Mesodermal cell (in vitro differentiated cells): ENCODE measurements at regions not wholly inside any gene's neighbourhood (a gene's known extent, or its start where the extent isn't known, plus 50 kb on each side); places are given as distances from the start of the nearest gene placed in this dataset.
"Not testable (repeated sequence)": the region's sequence is repeated elsewhere in the genome, so short reads cannot be mapped to it uniquely, and the experiment has no call there.

Experiments used
- H3K27ac ChIP-seq: 2 replicates; pipeline ENCODE4 v1.7.0; 2013; ENCODE audit warnings: mild to moderate bottlenecking, low read depth, low read length, moderate library complexity; ENCODE audit not compliant: severe bottlenecking
- H3K36me3 ChIP-seq: 2 replicates; pipeline ENCODE4 v1.7.1; 2013; ENCODE audit warnings: mild to moderate bottlenecking, low read length, moderate library complexity; ENCODE audit not compliant: control insufficient read depth, insufficient read depth
- H3K4me1 ChIP-seq: one replicate; pipeline ENCODE4 v1.7.1; 2013; ENCODE audit warnings: mild to moderate bottlenecking, low read length; ENCODE audit not compliant: insufficient read depth, control insufficient read depth, poor library complexity, severe bottlenecking
- H3K4me3 ChIP-seq: 2 replicates; pipeline ENCODE4 v1.7.0; 2013; ENCODE audit warnings: low read length, control low read depth, mild to moderate bottlenecking; ENCODE audit not compliant: insufficient read depth, poor library complexity, severe bottlenecking; ENCODE audit errors: extremely low read depth
- H3K9me3 ChIP-seq: 2 replicates; pipeline ENCODE4 v1.7.1; 2013; ENCODE audit warnings: mild to moderate bottlenecking, low read length, moderate library complexity; ENCODE audit not compliant: control insufficient read depth
- WGBS, 2 experiments: methylation state at CpG; one replicate each; pipeline ENCODE4 v1.1.5; 2013; ENCODE audit warnings: missing lambda C conversion rate in 2 of 2; ENCODE audit not compliant: insufficient coverage in 2 of 2; 5-methylcytosine and 5-hydroxymethylcytosine counted together

GRCh38 chr2:242130682-242131081 is 261.2 kb downstream of the RTP5 start:
- not testable (repeated sequence) for H3K4me3 ChIP-seq, H3K27ac ChIP-seq, H3K4me1 ChIP-seq, H3K9me3 ChIP-seq, H3K36me3 ChIP-seq
- no CpG with 5 or more reads among the region's 3 CpGs for WGBS, 2 experiments

GRCh38 chr2:242159921-242160320 is 290.4 kb downstream of the RTP5 start:
- WGBS, 2 experiments = no CpG with 5 or more reads among the region's 2 CpGs
- not testable (repeated sequence) for H3K36me3 ChIP-seq, H3K9me3 ChIP-seq, H3K27ac ChIP-seq, H3K4me3 ChIP-seq, H3K4me1 ChIP-seq

- not testable (repeated sequence) for H3K4me1 ChIP-seq, H3K27ac ChIP-seq, H3K36me3 ChIP-seq, H3K9me3 ChIP-seq, H3K4me3 ChIP-seq
Observed at GRCh38 chr2:242165115-242165514, 295.6 kb downstream of the RTP5 start.

GRCh38 chr2:242171290-242171689 is 301.8 kb downstream of the RTP5 start:
- not testable (repeated sequence) for H3K4me3 ChIP-seq, H3K9me3 ChIP-seq, H3K4me1 ChIP-seq, H3K27ac ChIP-seq, H3K36me3 ChIP-seq
- WGBS, 2 experiments = 100% methylated on average over 3 of the region's 4 CpGs; no CpG with 5 or more reads in 1 of the 2 experiments
